ENCODE measurements at regions not wholly inside any gene's neighbourhood (a gene's known extent, or its start where the extent isn't known, plus 50 kb on each side); places are given as distances from the start of the nearest gene placed in this dataset.

- no peak for TF ChIP-seq CTCF (IDR thresholded peaks at IDR 0.05 in 8 of 11, conservative IDR thresholded peaks at IDR 0.05 in 3 of 11)
- TF ChIP-seq POLR2AphosphoS5 (IDR thresholded peaks at IDR 0.05) = no peak
- TF ChIP-seq POLR2A (IDR thresholded peaks at IDR 0.05) = no peak
Measured at GRCh38 chr3:193947596-193947995, 188.4 kb upstream of the HES1 start.
